ENCODE measurements at regions not wholly inside any gene's neighbourhood (a gene's known extent, or its start where the extent isn't known, plus 50 kb on each side); places are given as distances from the start of the nearest gene placed in this dataset.

GRCh38 chr1:82718719-82719419 lies 918.1 kb downstream of the ADGRL2 start:
- TF ChIP-seq POLR2AphosphoS5 (IDR thresholded peaks at IDR 0.05), result no peak
- TF ChIP-seq, protein P1, sequence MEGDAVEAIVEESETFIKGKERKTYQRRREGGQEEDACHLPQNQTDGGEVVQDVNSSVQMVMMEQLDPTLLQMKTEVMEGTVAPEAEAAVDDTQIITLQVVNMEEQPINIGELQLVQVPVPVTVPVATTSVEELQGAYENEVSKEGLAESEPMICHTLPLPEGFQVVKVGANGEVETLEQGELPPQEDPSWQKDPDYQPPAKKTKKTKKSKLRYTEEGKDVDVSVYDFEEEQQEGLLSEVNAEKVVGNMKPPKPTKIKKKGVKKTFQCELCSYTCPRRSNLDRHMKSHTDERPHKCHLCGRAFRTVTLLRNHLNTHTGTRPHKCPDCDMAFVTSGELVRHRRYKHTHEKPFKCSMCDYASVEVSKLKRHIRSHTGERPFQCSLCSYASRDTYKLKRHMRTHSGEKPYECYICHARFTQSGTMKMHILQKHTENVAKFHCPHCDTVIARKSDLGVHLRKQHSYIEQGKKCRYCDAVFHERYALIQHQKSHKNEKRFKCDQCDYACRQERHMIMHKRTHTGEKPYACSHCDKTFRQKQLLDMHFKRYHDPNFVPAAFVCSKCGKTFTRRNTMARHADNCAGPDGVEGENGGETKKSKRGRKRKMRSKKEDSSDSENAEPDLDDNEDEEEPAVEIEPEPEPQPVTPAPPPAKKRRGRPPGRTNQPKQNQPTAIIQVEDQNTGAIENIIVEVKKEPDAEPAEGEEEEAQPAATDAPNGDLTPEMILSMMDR (IDR thresholded peaks at IDR 0.05), result no peak
